HG02798 (cell line): ENCODE measurements at regions not wholly inside any gene's neighbourhood (a gene's known extent, or its start where the extent isn't known, plus 50 kb on each side); places are given as distances from the start of the nearest gene placed in this dataset.
"Not testable (repeated sequence)": the region's sequence is repeated elsewhere in the genome, so short reads cannot be mapped to it uniquely, and the experiment has no call there.

ENCODE experiments used
- ATAC-seq: cut with Tn5 transposase; IDR thresholded peaks from one replicate; pipeline ENCODE4 v1.9.1; 2021; ENCODE audit warnings: mild to moderate bottlenecking; ENCODE audit not compliant: unreplicated experiment, poor library complexity

GRCh38 chr2:208673631-208674030, 267.0 kb downstream of the PTH2R start:
- no peak for ATAC-seq

DNA sequence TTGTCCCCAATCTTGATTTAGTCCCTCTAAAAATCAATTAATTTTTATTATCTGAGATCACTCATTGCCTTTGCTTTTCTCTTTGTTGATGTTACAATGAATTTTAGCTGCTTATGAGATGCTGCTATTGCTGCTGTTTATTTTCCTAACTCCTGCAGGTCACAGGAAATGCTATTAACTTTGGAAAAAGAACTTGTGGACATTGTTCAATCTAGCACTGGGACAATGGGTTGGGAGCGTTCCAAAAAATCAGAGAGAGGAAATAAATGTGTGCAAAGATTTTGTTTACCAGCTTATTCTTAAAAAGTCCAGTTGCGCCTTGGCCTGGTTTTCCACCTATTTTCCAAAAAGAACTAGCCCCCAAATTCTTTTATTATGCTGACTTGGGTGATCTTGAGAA, 268.3 kb downstream of the PTH2R start:
- no peak for ATAC-seq

GRCh38 chr2:208685929-208686328, 279.3 kb downstream of the PTH2R start:
- not testable (repeated sequence) for ATAC-seq

DNA sequence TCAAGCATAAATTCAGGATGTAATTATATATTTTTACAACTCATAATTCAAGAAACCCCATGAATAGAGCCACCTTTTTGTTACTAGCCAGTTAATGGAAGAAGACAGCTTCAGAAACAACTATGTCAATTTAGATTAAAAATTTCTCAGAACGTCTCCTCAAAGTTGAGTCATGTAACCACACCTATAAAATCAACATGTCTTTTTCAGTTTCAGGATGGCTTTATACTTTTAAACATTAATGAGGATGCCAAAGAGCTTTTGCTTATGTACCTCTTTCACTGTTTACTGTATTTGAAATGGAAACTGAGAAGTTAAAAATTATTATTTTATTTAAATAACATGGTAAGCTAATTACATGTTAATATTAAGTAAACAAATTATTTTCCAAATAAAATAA, 280.1 kb downstream of the PTH2R start:
- ATAC-seq = no peak

DNA sequence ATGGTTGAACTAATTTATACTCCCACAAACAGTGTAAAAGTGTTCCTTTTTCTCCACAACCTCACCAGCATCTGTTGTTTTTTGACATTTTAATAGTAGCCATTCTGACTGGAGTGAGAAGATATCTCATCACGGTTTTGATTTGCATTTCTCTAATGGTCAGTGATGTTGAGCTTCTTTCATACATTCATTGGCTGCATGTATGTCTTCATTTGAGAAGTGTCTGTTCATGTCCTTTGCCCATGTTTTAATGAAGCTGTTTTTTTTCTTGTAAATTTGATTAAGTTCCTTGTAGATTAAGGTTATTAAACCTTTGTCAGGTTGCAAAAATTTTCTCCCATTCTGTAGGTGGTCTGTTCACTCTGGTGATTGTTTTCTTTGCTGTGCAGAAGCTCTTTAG, 281.1 kb downstream of the PTH2R start:
- ATAC-seq = not testable (repeated sequence)

DNA sequence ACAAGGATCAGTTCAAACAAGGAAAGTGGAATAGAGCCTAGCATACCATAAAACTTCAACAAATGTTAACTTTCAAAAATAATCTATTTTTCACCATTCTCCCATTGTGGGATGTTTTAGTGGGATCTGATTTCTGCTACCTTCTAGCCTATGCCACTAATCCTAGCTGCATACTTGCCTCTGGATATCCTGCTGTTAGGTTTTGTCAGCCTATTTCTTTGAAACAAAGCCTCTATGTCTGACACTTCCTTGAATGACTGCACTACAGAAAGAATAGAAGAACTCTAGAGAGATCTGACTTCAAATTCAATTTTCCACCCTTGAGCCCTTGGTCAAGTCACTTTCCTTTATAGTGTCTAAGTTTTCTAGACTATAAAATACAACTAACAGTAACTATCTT, 291.5 kb downstream of the PTH2R start:
- ATAC-seq = no peak

DNA sequence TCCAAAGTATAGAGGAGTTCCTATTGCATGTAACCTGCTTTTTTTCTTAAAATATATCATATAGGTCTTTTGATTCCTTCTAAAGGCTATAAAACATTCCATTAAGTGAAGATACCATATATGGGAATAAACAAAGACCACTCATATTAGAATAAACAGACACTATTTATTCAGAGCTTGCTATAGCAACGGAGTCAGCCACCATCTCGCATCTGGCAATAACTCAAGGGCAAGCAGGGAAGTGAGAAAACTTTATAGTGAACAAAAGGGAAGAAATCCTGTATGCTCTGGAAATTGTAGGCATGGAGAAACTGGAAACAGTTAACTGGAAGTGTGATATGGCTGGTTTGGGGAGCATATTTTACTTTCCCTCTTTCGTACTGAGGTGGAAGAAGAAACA, 301.9 kb downstream of the PTH2R start:
- ATAC-seq = no peak

DNA sequence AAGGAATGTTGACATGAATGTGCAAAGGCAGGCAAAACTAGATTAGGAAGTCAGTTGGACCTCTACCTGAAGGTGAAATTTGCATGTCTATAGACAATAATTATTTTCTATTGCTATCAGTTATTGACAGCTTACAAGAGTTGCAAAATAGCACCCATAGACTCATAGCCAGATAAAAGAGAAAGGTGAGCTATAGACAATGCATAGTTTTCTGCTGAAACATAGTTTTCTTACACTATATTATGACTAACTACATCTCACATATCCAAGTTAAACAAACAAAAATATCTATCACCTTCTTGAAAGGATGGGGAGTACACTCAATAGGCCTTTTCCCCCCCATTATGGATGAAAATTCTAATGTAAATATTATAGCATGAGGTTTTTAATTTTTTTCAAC, 305.0 kb downstream of the PTH2R start:
- no peak for ATAC-seq

DNA sequence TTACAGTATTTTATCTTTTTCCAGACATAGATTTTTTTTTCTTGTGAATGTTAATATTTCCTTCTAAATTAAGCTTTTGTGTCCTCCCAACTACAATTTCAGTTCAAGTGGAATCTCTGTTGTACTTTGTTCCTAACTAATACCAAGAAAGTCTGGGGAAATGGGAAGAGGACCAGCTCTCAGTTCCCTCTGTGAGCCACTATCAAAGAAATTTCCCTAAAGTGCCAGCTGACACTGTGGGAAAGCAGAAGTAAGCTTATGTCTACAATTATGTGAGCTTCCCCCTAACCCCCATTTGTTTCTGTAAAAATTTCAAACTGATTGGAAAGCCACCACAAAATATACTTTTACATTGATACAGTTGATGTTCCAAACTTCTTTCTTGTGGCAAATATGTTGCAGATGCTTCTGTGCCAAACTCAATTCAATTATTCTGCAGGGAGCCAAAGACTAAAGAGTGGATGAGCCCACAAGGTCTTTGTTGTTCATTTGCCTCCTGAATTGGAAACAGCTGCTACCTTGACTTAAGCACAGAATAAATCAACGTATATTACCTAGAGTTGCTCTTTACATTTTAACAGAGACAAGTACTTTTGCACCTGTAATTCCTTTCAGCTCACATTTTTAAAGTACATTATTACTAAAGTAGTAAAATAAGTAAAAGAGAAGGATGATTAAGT, 306.6 kb downstream of the PTH2R start:
- ATAC-seq = no peak

- no peak for ATAC-seq
Observed at GRCh38 chr2:208718828-208719227, 312.2 kb downstream of the PTH2R start.

GRCh38 chr2:208722731-208723130, 316.1 kb downstream of the PTH2R start:
- no peak for ATAC-seq

DNA sequence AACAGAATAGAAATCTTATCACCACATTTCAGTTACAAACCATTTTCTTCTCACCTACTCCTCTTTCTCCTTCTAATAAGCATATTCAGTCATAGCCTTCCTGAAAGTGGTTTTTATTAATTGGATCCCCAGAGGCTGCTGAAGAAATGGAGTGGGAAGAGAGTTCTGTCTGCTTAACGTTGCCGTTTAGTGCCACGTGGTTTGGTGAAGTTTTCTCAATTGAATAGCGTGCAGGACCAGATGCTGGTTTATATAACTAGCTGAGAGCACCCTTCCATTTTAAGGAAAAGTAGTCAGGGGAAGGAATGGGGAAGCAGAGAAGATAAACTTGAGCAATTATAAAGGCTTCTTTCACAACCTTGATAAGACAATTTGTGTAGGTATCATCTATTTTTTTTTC, 318.7 kb downstream of the PTH2R start:
- no peak for ATAC-seq

- no peak for ATAC-seq
Observed at GRCh38 chr2:208726242-208726641, 319.6 kb downstream of the PTH2R start.

DNA sequence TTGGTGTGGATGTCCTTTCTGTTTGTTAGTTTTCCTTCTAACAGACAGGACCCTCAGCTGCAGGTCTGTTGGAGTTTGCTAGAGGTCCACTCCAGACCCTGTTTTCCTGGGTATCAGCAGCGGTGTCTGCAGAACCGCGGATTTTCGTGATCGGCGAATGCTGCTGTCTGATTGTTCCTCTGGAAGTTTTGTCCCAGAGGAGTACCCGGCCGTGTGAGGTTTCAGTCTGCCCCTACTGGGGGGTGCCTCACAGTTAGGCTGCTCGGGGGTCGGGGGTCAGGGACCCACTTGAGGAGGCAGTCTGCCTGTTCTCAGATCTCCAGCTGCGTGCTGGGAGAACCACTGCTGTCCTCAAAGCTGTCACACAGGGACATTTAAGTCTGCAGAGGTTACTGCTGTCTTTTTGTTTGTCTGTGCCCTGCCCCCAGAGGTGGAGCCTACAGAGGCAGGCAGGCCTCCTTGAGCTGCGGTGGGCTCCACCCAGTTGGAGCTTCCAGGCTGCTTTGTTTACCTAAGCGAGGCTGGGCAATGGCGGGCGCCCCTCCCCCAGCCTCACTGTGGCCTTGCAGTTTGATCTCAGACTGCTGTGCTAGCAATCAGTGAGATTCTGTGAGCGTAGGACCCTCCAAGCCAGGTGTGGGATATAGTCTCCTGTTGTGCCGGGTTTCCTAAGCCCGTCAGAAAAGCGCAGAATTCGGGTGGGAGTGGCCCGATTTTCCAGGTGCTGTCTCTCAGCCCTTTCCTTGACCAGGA, 345.2 kb downstream of the PTH2R start:
- ATAC-seq = not testable (repeated sequence)

DNA sequence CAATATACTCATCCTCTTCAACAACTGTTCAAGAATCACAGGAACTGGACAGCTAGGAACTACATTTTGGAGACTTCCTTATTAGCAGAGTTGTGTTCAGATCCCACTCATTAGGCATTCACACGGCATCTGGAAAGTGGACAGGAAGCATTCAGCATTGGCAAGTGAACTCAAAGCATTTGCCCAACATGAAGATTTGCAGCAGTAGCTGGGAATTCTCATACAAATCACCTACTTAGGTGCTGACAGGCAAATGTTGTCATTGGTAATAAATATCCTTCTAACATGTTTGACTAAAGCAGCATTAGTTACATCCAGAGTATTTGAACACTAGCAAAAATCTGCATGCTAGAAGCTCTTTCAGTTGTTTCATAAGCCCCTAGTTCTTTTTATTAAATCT, 350.8 kb downstream of the PTH2R start:
- ATAC-seq = no peak

DNA sequence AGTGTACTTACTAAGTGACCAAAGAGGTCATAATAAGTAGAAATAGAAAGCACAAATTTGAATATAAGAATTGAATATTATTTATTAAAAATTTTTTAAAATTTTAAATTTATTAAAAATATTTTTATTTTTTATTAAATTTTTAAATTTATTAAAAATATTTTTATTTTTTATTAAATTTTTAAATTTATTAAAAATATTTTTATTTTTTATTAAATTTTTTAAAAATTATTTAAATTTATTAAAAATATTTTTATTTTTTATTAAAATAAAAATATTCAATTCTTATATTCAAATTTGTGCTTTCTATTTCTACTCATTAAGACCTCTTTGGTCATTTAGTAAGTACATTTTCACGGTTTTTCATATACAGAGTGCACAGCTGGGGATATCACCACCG, 366.5 kb downstream of the PTH2R start:
- not testable (repeated sequence) for ATAC-seq

DNA sequence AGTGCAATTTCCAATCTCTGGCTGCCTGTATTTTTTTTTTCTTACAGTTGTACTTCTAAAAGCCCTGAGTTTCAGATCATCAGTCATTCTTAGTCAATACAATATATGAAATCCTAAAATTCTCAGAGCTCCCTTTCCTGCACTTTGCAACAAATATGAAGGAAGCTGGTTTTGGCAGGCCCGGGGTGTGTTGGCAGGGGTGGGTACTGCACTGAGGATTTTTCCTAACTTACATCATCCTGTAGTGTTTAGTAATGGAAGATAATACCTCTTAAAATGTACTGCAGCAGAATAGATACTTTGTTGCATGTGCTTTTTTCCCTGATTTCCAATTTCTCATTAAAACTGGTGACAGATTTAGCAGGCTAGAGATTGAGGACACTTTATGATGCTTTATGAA, 374.6 kb downstream of the PTH2R start:
- ATAC-seq = no peak

DNA sequence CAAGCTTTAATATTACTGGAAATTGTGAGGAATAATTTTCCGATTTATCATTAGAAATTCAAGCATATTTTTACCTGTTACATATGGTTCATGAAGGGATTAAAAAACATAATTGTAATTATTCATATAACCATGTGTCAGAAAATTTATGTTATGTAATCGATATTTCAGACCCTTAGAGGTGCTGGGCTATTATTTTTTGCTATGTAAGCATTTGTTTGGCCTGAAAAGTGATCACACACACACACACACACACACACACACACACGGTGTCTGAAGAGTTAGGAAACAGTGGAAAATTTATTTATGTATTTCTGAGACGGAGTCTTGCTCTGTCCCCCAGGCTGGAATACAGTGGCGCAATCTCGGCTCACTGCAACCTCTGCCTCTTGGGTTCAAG, 375.5 kb downstream of the PTH2R start:
- ATAC-seq = no peak

- ATAC-seq = no peak
Observed at GRCh38 chr2:208783184-208783583, 376.6 kb downstream of the PTH2R start.

- not testable (repeated sequence) for ATAC-seq
Observed at GRCh38 chr2:208784774-208785173, 378.2 kb downstream of the PTH2R start.

DNA sequence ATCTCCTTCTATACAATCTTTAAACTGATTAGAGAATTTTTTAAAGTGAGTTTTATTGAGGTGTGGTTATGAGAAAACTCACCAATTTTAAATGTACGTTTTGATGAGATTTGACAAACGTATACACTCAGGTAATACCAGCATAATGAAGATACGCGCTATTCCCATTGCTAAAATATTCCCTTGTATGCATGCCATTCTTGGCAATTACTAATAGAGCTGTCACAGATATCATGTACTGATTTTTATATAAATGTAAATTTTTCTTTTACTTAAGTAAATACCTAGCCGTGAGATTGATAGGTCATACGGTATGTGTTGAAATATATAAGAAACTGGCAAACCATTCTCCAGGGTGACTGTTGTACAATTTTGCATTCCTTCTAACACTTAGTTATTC, 384.7 kb downstream of the PTH2R start:
- no peak for ATAC-seq

DNA sequence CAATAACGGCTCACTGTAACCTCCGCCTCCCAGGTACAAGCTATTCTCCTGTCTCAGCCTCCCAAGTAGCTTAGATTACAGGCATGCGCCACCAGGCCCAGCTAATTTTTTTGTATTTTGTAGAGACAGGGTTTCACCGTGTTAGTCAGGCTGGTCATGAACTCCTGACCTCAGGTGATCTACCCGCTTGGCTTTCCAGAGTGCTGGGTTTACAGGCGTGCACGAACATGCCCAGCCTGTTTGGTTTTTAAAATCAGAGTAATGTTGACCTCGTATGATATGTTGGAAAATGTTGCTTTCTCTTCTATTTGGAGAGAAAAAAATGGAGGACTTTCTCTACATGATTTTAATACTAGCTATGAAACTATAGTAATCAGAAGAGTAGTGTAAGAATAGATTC, 386.2 kb downstream of the PTH2R start:
- no peak for ATAC-seq
